ENCODE measurements at regions not wholly inside any gene's neighbourhood (a gene's known extent, or its start where the extent isn't known, plus 50 kb on each side); places are given as distances from the start of the nearest gene placed in this dataset.

- no peak for DNase-seq
These were observed 421.7 kb downstream of the IRX2 start for GRCh38 chr5:2329741-2330140.

DNA sequence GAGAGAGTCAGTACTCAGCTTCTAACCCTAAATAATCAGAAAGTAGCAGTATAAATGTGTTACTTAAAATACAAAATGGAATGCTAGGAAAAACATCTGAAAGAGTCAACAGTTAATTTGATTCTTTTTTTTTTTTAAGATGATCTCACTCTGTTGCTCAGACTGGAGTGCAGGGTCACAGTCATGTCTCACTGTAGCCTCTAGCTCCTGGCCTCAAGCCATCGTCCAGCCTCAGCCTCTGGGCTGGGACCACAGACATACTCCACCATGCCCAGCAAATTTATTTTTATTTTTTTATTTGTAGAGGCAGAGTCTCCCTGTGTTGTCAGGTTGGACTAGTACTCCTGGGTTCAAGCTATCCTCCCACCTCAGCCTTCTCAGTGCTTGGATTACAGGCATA lies 424.9 kb downstream of the IRX2 start:
- no peak for DNase-seq

GRCh38 chr5:2324788-2325187 lies 426.7 kb downstream of the IRX2 start:
- DNase-seq: no peak

DNA sequence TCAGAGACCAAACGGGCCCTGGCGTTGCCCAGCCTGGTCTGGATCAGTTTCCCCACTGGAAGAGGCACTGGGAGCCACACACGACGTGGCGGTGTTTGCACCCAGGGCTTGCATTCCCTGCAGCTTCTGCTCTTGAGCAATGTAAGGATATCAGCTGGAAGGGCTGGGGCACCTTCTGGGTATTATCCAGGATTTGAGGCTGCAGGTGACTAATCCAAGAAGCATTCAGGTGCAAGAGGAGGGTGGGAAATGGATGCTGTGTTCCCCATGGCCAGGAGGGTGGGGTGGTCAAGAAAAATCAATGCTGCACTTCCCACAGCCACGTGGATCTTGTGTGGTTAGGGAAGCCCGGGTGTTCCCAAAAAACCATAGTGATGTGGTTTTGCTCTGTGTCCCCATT lies 430.9 kb downstream of the IRX2 start:
- no peak for DNase-seq

GRCh38 chr5:2317540-2317939 lies 433.9 kb downstream of the IRX2 start:
- no peak for DNase-seq

DNA sequence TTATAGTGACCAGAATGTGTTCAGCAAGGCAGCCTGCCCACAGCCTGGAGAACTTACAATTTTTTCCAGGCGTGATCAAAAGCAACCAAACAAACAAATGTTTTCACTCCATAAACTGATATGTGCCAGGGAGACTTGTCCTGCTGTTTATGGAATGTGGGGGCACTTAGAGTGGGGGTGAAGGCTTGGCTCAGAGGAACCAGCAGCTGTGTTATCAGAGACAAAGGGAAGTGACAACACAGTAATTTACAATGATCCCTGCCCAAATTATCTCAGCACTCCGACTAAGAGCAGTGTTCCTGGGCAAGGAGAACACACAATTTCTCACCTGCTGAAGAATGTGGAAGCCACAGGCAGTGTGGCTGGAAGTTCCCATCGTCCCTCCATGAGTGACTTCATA lies 429.1 kb upstream of the IRX4 start:
- DNase-seq: no peak

- no peak for DNase-seq
These were observed 428.2 kb upstream of the IRX4 start for GRCh38 chr5:2310946-2311345.

GRCh38 chr5:2307631-2308030 lies 424.9 kb upstream of the IRX4 start:
- no peak for DNase-seq

DNA sequence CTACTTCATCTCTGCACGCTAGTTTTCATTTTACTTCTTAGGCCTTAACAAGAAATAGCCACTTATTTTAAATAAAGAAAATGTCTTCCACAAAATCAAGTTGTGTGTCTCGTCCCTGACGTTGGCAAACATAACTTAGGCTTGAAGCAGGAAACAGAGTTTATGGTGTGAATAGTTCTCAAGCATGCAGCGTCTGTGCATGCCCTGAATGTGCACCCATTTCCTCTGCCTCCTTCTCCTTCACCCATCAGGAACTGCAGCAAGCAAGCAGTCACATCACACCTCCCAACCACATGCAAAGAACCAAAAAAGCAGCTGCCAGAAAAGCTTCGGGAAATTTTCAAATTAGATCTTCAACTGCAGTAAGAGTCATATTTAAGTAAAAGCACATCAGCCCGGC lies 424.0 kb upstream of the IRX4 start:
- no peak for DNase-seq

DNA sequence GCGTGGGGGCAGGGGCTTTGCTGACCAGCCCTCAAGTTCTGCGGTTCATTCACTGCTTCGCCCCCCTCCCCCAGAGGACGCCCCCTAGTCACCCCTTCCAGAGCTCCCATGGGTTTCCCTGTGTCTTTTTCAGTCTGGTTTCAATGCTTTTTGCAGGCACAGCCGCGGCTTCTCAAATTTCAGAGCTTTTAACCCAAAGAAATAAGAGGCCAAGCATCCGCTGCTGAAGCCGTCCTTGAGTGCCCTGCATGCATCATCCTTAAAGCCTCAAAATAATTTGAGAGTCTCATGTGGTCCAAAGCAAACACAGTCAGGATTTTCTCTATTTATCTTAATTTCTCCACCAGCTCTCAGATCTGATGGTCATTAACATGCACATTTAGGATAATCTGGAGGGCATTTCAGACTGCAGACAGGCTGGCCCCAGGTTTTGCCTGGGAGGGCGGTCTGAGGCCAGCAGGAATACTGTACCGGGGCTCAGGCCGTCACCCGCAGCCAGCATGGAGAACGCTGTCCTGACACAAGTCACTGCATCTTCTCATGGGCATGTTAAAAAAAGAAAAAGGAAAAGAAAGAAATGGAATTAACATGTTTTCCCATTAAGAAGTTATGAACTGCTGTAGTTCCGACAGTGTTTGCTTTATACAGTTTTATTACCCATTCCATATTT lies 420.8 kb upstream of the IRX4 start:
- no peak for DNase-seq

DNA sequence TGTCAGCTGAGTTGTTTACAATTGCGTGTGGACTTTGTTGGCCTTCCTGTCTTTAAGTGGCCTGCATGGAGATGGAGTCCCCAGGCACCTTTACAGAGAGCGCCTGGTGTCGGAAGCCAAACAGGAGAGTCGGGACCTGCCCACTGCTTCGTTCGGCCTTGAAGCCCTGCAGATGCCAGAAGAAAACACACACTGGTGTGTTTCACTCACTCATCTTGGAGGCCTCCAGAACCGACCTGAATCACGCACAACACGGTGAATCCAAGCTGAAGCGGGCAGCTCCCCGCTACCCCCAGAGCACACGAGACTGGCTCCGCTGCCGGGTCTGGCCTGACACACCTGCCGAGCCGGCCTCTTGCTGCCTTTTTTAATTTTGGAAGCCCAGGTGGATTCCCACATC lies 419.4 kb upstream of the IRX4 start:
- DNase-seq: no peak

GRCh38 chr5:2300861-2301574 lies 418.3 kb upstream of the IRX4 start:
- no peak for DNase-seq

GRCh38 chr5:2300421-2300820 lies 417.7 kb upstream of the IRX4 start:
- no peak for DNase-seq

DNA sequence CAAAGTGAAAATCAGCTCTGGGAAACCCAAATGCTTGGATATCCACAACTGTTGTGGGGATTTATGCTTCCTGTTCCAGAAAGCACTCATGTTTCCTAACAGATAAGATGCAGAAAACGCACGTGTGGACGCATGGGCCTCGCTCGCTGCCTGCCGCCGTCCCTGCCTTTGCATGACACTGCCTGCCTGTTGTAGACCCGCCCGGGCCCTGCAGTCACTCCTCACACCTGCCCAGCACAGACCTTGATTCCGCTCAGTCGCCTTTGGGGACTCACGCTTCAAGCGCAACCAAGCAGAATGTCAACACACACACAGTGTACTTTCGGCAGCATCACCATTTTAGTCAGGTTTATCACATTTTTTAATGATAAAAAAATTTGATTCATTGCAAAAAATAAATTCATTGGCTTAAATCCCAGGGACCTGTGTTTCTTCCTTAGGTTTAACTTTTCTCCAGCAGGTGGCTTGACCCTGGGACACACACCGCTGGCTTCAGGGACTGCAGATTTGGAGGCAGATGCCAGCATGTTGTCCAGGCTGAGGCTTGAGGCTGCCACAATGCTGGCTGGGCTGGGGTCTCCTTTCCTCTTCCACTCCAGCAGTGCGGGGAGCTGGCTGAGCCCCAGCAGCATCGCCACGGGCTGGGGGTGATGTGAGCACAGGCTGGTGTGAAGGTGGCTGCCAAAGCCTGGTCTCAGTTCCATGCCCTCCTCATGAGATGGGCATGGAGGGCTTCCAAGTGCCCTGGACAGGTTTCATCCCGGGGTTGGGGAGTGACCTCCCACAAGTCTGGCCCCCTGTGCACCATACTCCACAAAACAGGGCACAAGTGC lies 416.9 kb upstream of the IRX4 start:
- no peak for DNase-seq

GRCh38 chr5:2298781-2299180 lies 416.1 kb upstream of the IRX4 start:
- DNase-seq: no peak

- no peak for DNase-seq
These were observed 415.3 kb upstream of the IRX4 start for GRCh38 chr5:2297991-2298390.

GRCh38 chr5:2295476-2295875 lies 412.8 kb upstream of the IRX4 start:
- DNase-seq: no peak

- DNase-seq: no peak
These were observed 411.2 kb upstream of the IRX4 start for GRCh38 chr5:2293906-2294305.

DNA sequence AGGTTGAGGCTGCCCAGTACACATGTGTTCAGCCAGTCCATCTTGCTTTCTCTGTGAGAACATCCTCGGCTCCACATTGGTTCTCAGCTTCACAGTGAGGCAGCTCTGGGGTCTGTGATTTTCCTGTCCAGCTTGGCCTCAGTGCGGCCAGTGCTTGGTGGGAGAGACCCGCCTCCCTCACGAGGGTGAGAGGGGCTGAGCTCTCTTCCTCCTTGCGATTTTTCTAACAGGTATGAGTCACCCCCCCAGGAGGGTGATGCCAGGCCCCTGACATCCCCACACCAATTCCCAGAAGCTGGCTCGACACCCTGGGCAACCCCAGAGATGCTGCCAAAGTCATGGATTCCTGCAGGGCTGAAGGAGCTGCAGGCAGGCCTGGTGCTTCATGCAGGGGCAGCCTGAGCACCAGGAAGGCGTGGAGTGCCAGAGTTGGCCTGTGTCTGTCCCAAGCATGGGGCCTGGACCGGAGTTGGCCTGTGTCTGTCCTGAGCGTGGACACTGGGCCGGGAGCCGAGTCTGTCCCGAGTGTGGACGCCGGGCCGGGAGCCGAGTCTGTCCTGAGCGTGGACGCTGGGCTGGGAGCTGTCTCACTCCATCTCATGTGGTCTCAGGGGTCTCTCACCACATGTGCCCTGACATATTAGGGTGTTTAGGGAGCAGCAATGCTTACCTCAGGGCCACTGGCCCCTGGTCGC lies 408.6 kb upstream of the IRX4 start:
- no peak for DNase-seq

GRCh38 chr5:2289380-2289779 lies 406.7 kb upstream of the IRX4 start:
- DNase-seq: no peak

GRCh38 chr5:2288968-2289367 lies 406.2 kb upstream of the IRX4 start:
- DNase-seq: no peak

- DNase-seq: no peak
These were observed 405.7 kb upstream of the IRX4 start for GRCh38 chr5:2288466-2288865.

DNA sequence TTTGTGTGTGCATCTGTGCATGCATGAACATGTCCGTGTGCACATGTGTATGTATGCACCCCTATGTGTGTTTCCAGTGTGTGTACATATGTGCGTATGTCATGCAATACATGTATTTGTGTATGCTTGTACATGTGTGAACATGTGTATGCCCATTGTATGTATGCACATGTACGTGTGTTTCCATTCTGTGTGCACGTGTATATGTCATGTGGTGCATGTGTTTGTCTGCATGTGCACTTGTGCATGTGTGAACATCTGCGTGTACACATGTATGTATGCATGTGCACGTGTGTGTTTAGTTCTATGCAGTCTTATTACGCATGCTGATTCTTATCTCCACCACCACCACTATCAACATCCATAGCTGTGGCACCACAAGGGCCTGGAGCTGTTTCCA lies 403.5 kb upstream of the IRX4 start:
- DNase-seq: no peak
